GM13977 (cell line): ENCODE measurements at regions not wholly inside any gene's neighbourhood (a gene's known extent, or its start where the extent isn't known, plus 50 kb on each side); places are given as distances from the start of the nearest gene placed in this dataset.

Experiments
- DNase-seq: peaks from one replicate; pipeline ENCODE4 v3.0.0; 2012; ENCODE audit warnings: low spot score
- CTCF ChIP-seq: IDR thresholded peaks from 2 replicates; pipeline ENCODE4 v1.5.1; 2012; ENCODE audit warnings: mild to moderate bottlenecking, control low read depth; ENCODE audit not compliant: insufficient read depth; ENCODE audit errors: extremely low read depth, missing control alignments
- in situ Hi-C: fragments of 300-500 bp; cut with MboI; formaldehyde crosslinking; loops from one replicate; pipeline ENCODE4 v1.12.0; 2022; ENCODE audit warnings: low sequenced_read_pairs, low pct_unique_long_range_greater_than_20kb, mixed read lengths, inconsistent platforms; ENCODE audit not compliant: unreplicated experiment

GRCh38 chr5:23451156-23451555 lies 56.3 kb upstream of the PRDM9 start:
- TF ChIP-seq CTCF = no peak
- DNase-seq = no peak
- in situ Hi-C loops = no loop called here

GRCh38 chr5:23450187-23450586 lies 57.2 kb upstream of the PRDM9 start:
- DNase-seq = no peak
- TF ChIP-seq CTCF = no peak
- in situ Hi-C loops = no loop called here

- DNase-seq = no peak
- in situ Hi-C loops = no loop called here
- no peak for TF ChIP-seq CTCF
Observed at GRCh38 chr5:23448627-23449026, 58.8 kb upstream of the PRDM9 start.

- no peak for DNase-seq
- in situ Hi-C loops = no loop called here
- TF ChIP-seq CTCF = no peak
Observed at GRCh38 chr5:23446424-23446823, 61.0 kb upstream of the PRDM9 start.

- DNase-seq = no peak
- TF ChIP-seq CTCF = no peak
- in situ Hi-C loops = no loop called here
Observed at GRCh38 chr5:23445573-23445972, 61.8 kb upstream of the PRDM9 start.

- DNase-seq = no peak
- in situ Hi-C loops = no loop called here
- TF ChIP-seq CTCF = no peak
Observed at GRCh38 chr5:23440703-23441102, 66.7 kb upstream of the PRDM9 start.

- in situ Hi-C loops = no loop called here
- no peak for DNase-seq
- TF ChIP-seq CTCF = no peak
Observed at GRCh38 chr5:23437011-23437410, 70.4 kb upstream of the PRDM9 start.
